Mesenchymal stem cell (in vitro differentiated cells and primary cell): ENCODE measurements at regions not wholly inside any gene's neighbourhood (a gene's known extent, or its start where the extent isn't known, plus 50 kb on each side); places are given as distances from the start of the nearest gene placed in this dataset.

Experiments
- DNase-seq: peaks from one replicate; pipeline ENCODE4 v3.0.0-alpha.2; 2013
- H2AFZ ChIP-seq: one replicate; pipeline ENCODE4 v1.6.1; 2013; ENCODE audit warnings: low read depth, mild to moderate bottlenecking, control low read depth, inconsistent platforms, low read length, moderate library complexity
- H2AK5ac ChIP-seq: 2 replicates; pipeline ENCODE4 v1.6.1; 2013; ENCODE audit warnings: low read length, moderate library complexity, mild to moderate bottlenecking, inconsistent platforms; ENCODE audit not compliant: severe bottlenecking
- H2BK120ac ChIP-seq: one replicate; pipeline ENCODE4 v1.6.1; 2013; ENCODE audit warnings: low read depth, mild to moderate bottlenecking, inconsistent platforms, low read length, moderate library complexity
- H2BK12ac ChIP-seq, 2 experiments: one replicate each; pipeline ENCODE4 v1.6.1; 2013; ENCODE audit warnings: inconsistent platforms in 2 of 2, low read length in 2 of 2, mild to moderate bottlenecking in 2 of 2, moderate library complexity in 2 of 2, control low read depth in 1 of 2
- H2BK15ac ChIP-seq: one replicate; pipeline ENCODE4 v1.6.1; 2013; ENCODE audit warnings: mild to moderate bottlenecking, low read depth, inconsistent platforms; ENCODE audit not compliant: poor library complexity, severe bottlenecking
- H2BK5ac ChIP-seq: 2 replicates; pipeline ENCODE4 v1.6.1; 2013; ENCODE audit warnings: low read depth, mild to moderate bottlenecking, low read length, control low read depth, inconsistent platforms; ENCODE audit not compliant: poor library complexity, severe bottlenecking
- H3K14ac ChIP-seq, 2 experiments: one replicate each; pipeline ENCODE4 v1.6.1; 2013; ENCODE audit warnings: inconsistent platforms in 2 of 2, low read length in 2 of 2, control low read depth in 1 of 2, mild to moderate bottlenecking in 1 of 2, moderate library complexity in 1 of 2
- H3K18ac ChIP-seq, 2 experiments: one replicate each; pipeline ENCODE4 v1.6.1; 2013; ENCODE audit warnings: inconsistent platforms in 2 of 2, low read length in 2 of 2, control low read depth in 1 of 2, low read depth in 1 of 2, mild to moderate bottlenecking in 1 of 2
- H3K23ac ChIP-seq, 2 experiments: one replicate each; pipeline ENCODE4 v1.6.1; 2013; ENCODE audit warnings: inconsistent platforms in 2 of 2, low read length in 2 of 2, mild to moderate bottlenecking in 2 of 2, moderate library complexity in 2 of 2, control low read depth in 1 of 2
- H3K27ac ChIP-seq: 2 replicates; pipeline ENCODE4 v1.5.1; 2013; ENCODE audit warnings: mild to moderate bottlenecking, moderate library complexity, low read length, control low read depth, inconsistent platforms; ENCODE audit not compliant: poor library complexity, severe bottlenecking
- H3K27me3 ChIP-seq, 2 experiments: 2 replicates each; pipeline versions ENCODE4 v1.6.1 to v1.7.0; 2013; ENCODE audit warnings: low read length in 2 of 2, mild to moderate bottlenecking in 2 of 2, moderate library complexity in 2 of 2, control low read depth in 1 of 2, inconsistent platforms in 1 of 2; ENCODE audit not compliant: control insufficient read depth in 1 of 2, insufficient read depth in 1 of 2
- H3K36me3 ChIP-seq, 2 experiments: 2 replicates each; pipeline versions ENCODE4 v1.6.1 to v1.7.0; 2013; ENCODE audit warnings: low read length in 2 of 2, control low read depth in 1 of 2, inconsistent platforms in 1 of 2, low read depth in 1 of 2, mild to moderate bottlenecking in 1 of 2; ENCODE audit not compliant: insufficient read depth in 2 of 2, control insufficient read depth in 1 of 2
- H3K4ac ChIP-seq, 2 experiments: one replicate each; pipeline ENCODE4 v1.6.1; 2013; ENCODE audit warnings: inconsistent platforms in 2 of 2, low read length in 2 of 2, mild to moderate bottlenecking in 2 of 2, moderate library complexity in 2 of 2, control low read depth in 1 of 2, low read depth in 1 of 2
- H3K4me1 ChIP-seq: 2 replicates; pipeline ENCODE4 v1.6.1; 2013; ENCODE audit warnings: low read depth, low read length, control low read depth; ENCODE audit not compliant: control insufficient read depth, insufficient read depth
- H3K4me2 ChIP-seq: 2 replicates; pipeline ENCODE4 v1.6.1; 2013; ENCODE audit warnings: low read length, mild to moderate bottlenecking, inconsistent platforms; ENCODE audit not compliant: poor library complexity, severe bottlenecking
- H3K4me3 ChIP-seq, 2 experiments: 2 replicates each; pipeline versions ENCODE4 v1.5.1 to v1.7.0; 2013; ENCODE audit warnings: low read length in 2 of 2, mild to moderate bottlenecking in 2 of 2, control low read depth in 1 of 2, low read depth in 1 of 2; ENCODE audit not compliant: insufficient read depth in 1 of 2
- H3K79me1 ChIP-seq: replicated peaks from 2 replicates; pipeline ENCODE4 v1.6.1; 2013; ENCODE audit warnings: mild to moderate bottlenecking, control low read depth, low read length, inconsistent platforms; ENCODE audit not compliant: poor library complexity, severe bottlenecking
- H3K9ac ChIP-seq: 2 replicates; pipeline ENCODE4 v1.7.0; 2013; ENCODE audit warnings: mild to moderate bottlenecking, low read length, moderate library complexity
- H3K9me3 ChIP-seq: 2 replicates; pipeline ENCODE4 v1.7.0; 2013; ENCODE audit warnings: mild to moderate bottlenecking, low read length; ENCODE audit not compliant: control insufficient read depth
- H4K8ac ChIP-seq: one replicate; pipeline ENCODE4 v1.6.1; 2013; ENCODE audit warnings: inconsistent platforms, mild to moderate bottlenecking, low read length, moderate library complexity
- H4K91ac ChIP-seq: one replicate; pipeline ENCODE4 v1.6.1; 2013; ENCODE audit warnings: mild to moderate bottlenecking, low read length, inconsistent platforms
- WGBS: methylation state at CpG from one replicate; pipeline ENCODE4 v1.1.7; 2013; ENCODE audit warnings: mixed read lengths; 5-methylcytosine and 5-hydroxymethylcytosine counted together

DNA sequence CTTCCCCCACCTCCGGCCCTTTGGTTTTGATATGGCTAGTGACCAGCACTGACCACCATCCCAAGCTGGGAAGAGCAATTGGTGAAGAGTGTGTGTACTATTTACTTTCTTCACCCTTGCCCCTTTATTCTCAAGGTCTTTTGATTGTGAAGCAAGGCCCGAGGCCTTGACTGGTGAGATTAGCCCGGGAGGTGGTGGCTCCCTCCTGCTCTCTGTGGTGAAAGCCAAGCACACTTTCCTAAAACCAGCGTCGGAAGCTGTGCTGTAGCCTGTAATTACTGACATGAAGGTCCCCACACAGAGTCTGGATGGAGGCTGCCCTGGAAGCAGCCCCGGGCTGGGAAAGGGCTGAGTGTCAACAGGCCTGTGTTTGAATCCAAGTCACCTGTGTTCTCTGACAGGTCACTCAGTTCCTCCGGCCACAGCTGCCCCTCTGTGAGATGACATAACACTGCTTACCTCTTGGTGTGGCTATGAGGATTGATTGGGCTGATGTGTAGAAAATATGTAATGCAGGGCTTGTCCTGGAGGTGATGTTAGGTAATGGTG lies 60.5 kb upstream of the PRR23C start:
- Histone ChIP-seq H4K8ac (no peak overlapping the region), H3K4me2 (no peak overlapping the region), H3K9me3 (no peaks in the 10 kb centered on the region), H2BK12ac (no peak overlapping the region), H2BK15ac (no peak overlapping the region), H2AFZ (no peak overlapping the region), H3K4ac (no peak overlapping the region), H3K79me1 (no peaks in the 10 kb centered on the region), H3K36me3 (no peaks in the 10 kb centered on the region), H3K18ac (no peak overlapping the region), H3K27me3 (peaks cover 20 to 64% of the 10 kb centered on the region in 2 experiments), H2BK5ac (no peak overlapping the region), H4K91ac (no peak overlapping the region), H3K23ac (no peak overlapping the region), H3K9ac (no peak overlapping the region), H3K4me1 (peaks cover 9% of the 10 kb centered on the region), H3K14ac (no peak overlapping the region), H3K4me3 (no peak overlapping the region), H3K27ac (no peak overlapping the region), H2BK120ac (no peak overlapping the region), H2AK5ac (no peak overlapping the region)
- no peak for DNase-seq
- 81% methylated on average over 6 of the region's 7 CpGs for WGBS

DNA sequence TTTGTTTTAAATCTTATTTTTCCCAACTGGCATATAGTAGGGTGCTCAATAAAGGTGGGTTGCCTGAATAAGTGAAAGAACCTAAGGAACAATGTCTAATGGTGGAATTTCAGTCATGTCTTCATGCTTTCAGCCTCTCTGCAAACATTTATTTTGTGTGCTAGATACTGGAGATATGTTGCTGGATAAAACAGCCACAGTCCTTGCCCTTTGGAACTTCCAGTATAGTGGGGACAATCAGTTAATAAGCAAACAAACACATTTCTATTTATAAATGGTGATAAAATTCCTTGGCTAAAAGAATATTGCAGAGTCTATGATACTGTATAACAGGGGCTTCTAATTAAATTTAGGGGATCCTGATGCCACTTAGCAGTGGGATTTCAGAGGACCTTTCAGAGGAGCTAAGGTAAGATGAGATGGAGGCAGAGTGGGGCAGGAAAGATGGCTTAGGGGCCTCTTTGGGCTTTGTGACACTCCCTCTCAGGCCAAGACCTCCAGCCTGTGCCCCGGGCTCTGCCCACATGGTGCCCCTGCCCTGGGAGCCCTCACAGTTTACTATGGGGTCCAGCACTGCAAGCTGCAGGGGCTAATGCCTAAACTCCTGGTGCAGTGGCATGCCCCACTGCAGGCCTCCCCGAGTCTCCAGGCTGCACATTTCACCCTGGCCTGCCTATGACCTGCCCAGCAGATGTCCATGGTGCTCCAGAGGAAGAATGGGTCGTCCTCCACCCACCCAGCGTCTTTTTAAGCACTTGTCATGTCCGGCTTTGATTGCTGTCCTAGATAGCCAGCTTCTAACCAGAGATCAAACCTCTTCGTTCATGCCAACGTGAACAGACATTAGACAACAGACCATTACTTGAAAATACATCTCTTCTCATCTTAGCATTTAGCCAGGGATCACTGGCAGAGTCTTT lies 61.6 kb upstream of the PRR23C start:
- H2BK15ac ChIP-seq: no peak overlapping the region
- H2AK5ac ChIP-seq: no peak overlapping the region
- no peak overlapping the region for H2BK120ac ChIP-seq
- H4K91ac ChIP-seq: no peak overlapping the region
- H3K9ac ChIP-seq: no peak overlapping the region
- H3K36me3 ChIP-seq: no peaks in the 10 kb centered on the region
- no peak for DNase-seq
- H3K27me3 ChIP-seq: peaks cover 14 to 73% of the 10 kb centered on the region in 2 experiments
- H4K8ac ChIP-seq: no peak overlapping the region
- H3K4ac ChIP-seq: no peak overlapping the region
- H3K27ac ChIP-seq: no peak overlapping the region
- whole genome bisulfite sequencing: 41% methylated on average over 7 of the region's 7 CpGs
- no peak overlapping the region for H2BK12ac ChIP-seq
- H3K23ac ChIP-seq: no peak overlapping the region
- H3K14ac ChIP-seq: no peak overlapping the region
- no peak overlapping the region for H2AFZ ChIP-seq
- H3K4me1 ChIP-seq: peaks cover 7% of the 10 kb centered on the region
- no peaks in the 10 kb centered on the region for H3K9me3 ChIP-seq
- no peaks in the 10 kb centered on the region for H3K79me1 ChIP-seq
- no peak overlapping the region for H3K18ac ChIP-seq
- H3K4me2 ChIP-seq: no peak overlapping the region
- no peak overlapping the region for H2BK5ac ChIP-seq
- H3K4me3 ChIP-seq: no peak overlapping the region

DNA sequence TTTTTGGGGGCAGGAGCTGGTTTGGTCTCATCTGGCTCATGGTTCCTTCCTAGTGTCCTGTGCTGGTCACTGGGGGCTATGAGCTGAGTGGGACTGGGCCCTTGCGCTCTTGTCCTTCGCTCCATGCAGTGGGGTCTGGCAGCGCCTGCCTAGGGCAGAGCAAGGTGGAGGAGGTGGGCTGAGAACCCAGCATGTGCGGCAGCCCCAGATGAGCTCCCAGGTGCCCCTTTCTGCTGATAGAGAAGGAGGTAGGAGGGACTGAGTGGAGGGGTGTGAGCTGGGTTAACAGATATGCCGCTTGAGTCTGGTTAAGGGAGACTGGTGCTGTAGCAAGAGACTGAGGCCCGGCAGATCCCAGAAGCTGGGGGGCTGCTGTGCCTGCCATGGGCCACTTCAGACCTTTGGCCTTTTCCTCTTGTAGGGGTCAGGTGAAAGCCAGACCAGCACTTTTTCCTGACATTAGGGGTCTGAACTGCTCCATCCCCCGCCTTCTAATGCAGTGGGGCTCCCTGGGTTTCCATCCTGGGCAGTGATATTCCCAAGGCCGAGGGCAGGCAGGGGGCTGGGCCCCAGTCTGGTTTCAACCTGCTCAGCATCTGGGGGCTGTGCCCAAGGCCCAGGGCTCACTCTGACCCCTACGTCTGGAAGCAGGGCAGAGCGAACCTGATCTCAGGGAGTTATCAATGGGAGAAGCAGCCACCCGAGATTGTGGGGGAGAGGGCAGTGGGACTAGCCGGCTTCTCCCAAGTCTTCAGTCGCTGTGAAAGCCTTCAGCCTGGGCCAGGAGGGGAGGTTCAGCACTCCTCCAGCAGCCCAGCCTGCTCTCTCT lies 62.9 kb upstream of the PRR23C start:
- H2BK15ac ChIP-seq: no peak overlapping the region
- no peaks in the 10 kb centered on the region for H3K79me1 ChIP-seq
- H2AFZ ChIP-seq: no peak overlapping the region
- 84% methylated on average over 13 of the region's 13 CpGs for WGBS
- no peak overlapping the region for H2BK120ac ChIP-seq
- H2BK12ac ChIP-seq: no peak overlapping the region
- no peak overlapping the region for H3K27ac ChIP-seq
- no peak overlapping the region for H2BK5ac ChIP-seq
- no peak overlapping the region for H4K8ac ChIP-seq
- H3K9ac ChIP-seq: no peak overlapping the region
- no peaks in the 10 kb centered on the region for H3K9me3 ChIP-seq
- H3K27me3 ChIP-seq: peaks cover 11 to 79% of the 10 kb centered on the region in 2 experiments
- H3K36me3 ChIP-seq: no peaks in the 10 kb centered on the region
- H4K91ac ChIP-seq: no peak overlapping the region
- H3K14ac ChIP-seq: no peak overlapping the region
- no peak for DNase-seq
- no peak overlapping the region for H2AK5ac ChIP-seq
- H3K4me2 ChIP-seq: no peak overlapping the region
- H3K4ac ChIP-seq: no peak overlapping the region
- no peak overlapping the region for H3K4me3 ChIP-seq
- peaks cover 6% of the 10 kb centered on the region for H3K4me1 ChIP-seq
- no peak overlapping the region for H3K18ac ChIP-seq
- no peak overlapping the region for H3K23ac ChIP-seq
